ENCODE measurements at regions not wholly inside any gene's neighbourhood (a gene's known extent, or its start where the extent isn't known, plus 50 kb on each side); places are given as distances from the start of the nearest gene placed in this dataset.

DNA sequence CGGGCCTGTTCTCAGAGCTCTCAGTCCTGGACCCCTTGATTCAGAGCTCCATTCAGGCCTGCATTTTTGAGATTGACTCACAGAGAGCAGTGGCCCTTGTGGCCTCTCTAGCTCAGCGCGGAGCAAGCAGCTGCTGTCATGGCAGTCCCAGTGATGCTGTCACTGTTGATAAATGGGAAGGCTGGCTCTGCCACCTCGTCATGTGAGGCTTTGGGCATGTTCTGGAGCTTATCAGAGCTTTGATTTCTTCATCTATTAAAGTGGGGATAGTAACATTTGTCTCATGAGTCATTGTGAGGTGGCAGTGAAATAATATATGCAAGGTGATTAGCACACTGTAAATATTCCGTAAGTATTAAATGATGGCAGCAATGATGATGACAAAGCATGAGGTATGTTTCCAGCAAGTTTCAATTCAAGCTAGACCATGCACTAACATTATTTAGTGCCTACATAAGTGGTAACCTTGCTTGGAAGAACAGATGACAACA lies 126.4 kb upstream of the CXCL14 start:
- TF ChIP-seq POLR2A (IDR thresholded peaks at IDR 0.05; ENCODE audit: low read length) (no peak), CTCF (IDR thresholded peaks at IDR 0.05) (no peak), CHD2 (IDR thresholded peaks at IDR 0.05; ENCODE audit: low read length, partially characterized antibody) (no peak), MAZ (IDR thresholded peaks at IDR 0.05; ENCODE audit: borderline replicate concordance, low read depth, low read length) (no peak), POLR2AphosphoS2 (conservative IDR thresholded peaks at IDR 0.05; ENCODE audit: low read length) (no peak)

Measured in A549 (cell line).